ENCODE measurements at regions not wholly inside any gene's neighbourhood (a gene's known extent, or its start where the extent isn't known, plus 50 kb on each side); places are given as distances from the start of the nearest gene placed in this dataset.

- Histone ChIP-seq H3K9me2 (ENCODE audit: insufficient read depth, low read length) (no peaks in the 10 kb centered on the region), H3F3A (ENCODE audit: insufficient read depth, low read length, poor library complexity, severe bottlenecking) (no peaks in the 10 kb centered on the region), H2AFZ (ENCODE audit: low read depth, low read length) (no peak overlapping the region), H3K36me3 (ENCODE audit: insufficient read depth, low read length) (no peaks in the 10 kb centered on the region), H3K79me2 (replicated peaks; ENCODE audit: insufficient read depth, low read length) (no peaks in the 10 kb centered on the region), H3K27ac (ENCODE audit: low read length) (no peak overlapping the region), H4K20me1 (ENCODE audit: insufficient read depth) (no peaks in the 10 kb centered on the region), H3K4me2 (ENCODE audit: low read length) (no peak overlapping the region), H3K27me3 (ENCODE audit: insufficient read depth, low read depth, low read length) (no peaks in the 10 kb centered on the region), H3K9me3 (ENCODE audit: low read length) (no peaks in the 10 kb centered on the region), H3K9ac (ENCODE audit: low read length) (no peak overlapping the region), H3K4me3 (ENCODE audit: low read length) (no peak overlapping the region)
- TF ChIP-seq CTCF (IDR thresholded peaks at IDR 0.05; ENCODE audit: poor library complexity, severe bottlenecking), result no peak
- TF ChIP-seq SMC3 (conservative IDR thresholded peaks at IDR 0.05; ENCODE audit: poor library complexity), result no peak
- no peak for TF ChIP-seq TAF1 (IDR thresholded peaks at IDR 0.05; ENCODE audit: low read depth)
- TF ChIP-seq REST (IDR thresholded peaks at IDR 0.05; ENCODE audit: borderline replicate concordance), result no peak
- no peak for TF ChIP-seq RAD21 (conservative IDR thresholded peaks at IDR 0.05)
- no peak for TF ChIP-seq EP300 (conservative IDR thresholded peaks at IDR 0.05; ENCODE audit: poor library complexity, severe bottlenecking)
- no peak for TF ChIP-seq MXI1 (conservative IDR thresholded peaks at IDR 0.05; ENCODE audit: poor library complexity, severe bottlenecking)
- no peak for TF ChIP-seq POLR2AphosphoS5 (IDR thresholded peaks at IDR 0.05)
- TF ChIP-seq EZH2 (IDR thresholded peaks at IDR 0.05; ENCODE audit: borderline replicate concordance, insufficient read depth, low read length, poor library complexity, severe bottlenecking), result no peak
Observed at GRCh38 chr1:213790565-213790964, 197.2 kb upstream of the PROX1 start.

GRCh38 chr1:213793482-213794067 lies 194.2 kb upstream of the PROX1 start:
- Histone ChIP-seq H3K4me2 (ENCODE audit: low read length) (no peak overlapping the region), H3K9ac (ENCODE audit: low read length) (no peak overlapping the region), H3F3A (ENCODE audit: insufficient read depth, low read length, poor library complexity, severe bottlenecking) (no peaks in the 10 kb centered on the region), H3K27ac (ENCODE audit: low read length) (no peak overlapping the region), H3K79me2 (replicated peaks; ENCODE audit: insufficient read depth, low read length) (no peaks in the 10 kb centered on the region), H3K9me3 (ENCODE audit: low read length) (no peaks in the 10 kb centered on the region), H3K27me3 (ENCODE audit: insufficient read depth, low read depth, low read length) (no peaks in the 10 kb centered on the region), H3K9me2 (ENCODE audit: insufficient read depth, low read length) (no peaks in the 10 kb centered on the region), H4K20me1 (ENCODE audit: insufficient read depth) (no peaks in the 10 kb centered on the region), H2AFZ (ENCODE audit: low read depth, low read length) (no peak overlapping the region), H3K4me3 (ENCODE audit: low read length) (no peak overlapping the region), H3K36me3 (ENCODE audit: insufficient read depth, low read length) (no peaks in the 10 kb centered on the region)
- TF ChIP-seq MXI1 (conservative IDR thresholded peaks at IDR 0.05; ENCODE audit: poor library complexity, severe bottlenecking) (no peak), RAD21 (conservative IDR thresholded peaks at IDR 0.05) (no peak), POLR2AphosphoS5 (IDR thresholded peaks at IDR 0.05) (no peak), REST (IDR thresholded peaks at IDR 0.05; ENCODE audit: borderline replicate concordance) (no peak), CTCF (IDR thresholded peaks at IDR 0.05; ENCODE audit: poor library complexity, severe bottlenecking) (no peak), TAF1 (IDR thresholded peaks at IDR 0.05; ENCODE audit: low read depth) (no peak), EZH2 (IDR thresholded peaks at IDR 0.05; ENCODE audit: borderline replicate concordance, insufficient read depth, low read length, poor library complexity, severe bottlenecking) (no peak), SMC3 (conservative IDR thresholded peaks at IDR 0.05; ENCODE audit: poor library complexity) (no peak), EP300 (conservative IDR thresholded peaks at IDR 0.05; ENCODE audit: poor library complexity, severe bottlenecking) (no peak)
